Calu3 (cell line): ENCODE measurements at regions not wholly inside any gene's neighbourhood (a gene's known extent, or its start where the extent isn't known, plus 50 kb on each side); places are given as distances from the start of the nearest gene placed in this dataset.

Experiments
- BruUV-seq: library from RNA; stranded (reverse); fragments of 400-500 nt; replicated peaks from 2 replicates; lab custom pipeline; 2021; lab: Mats Ljungman, UMichigan
- CTCF ChIA-PET: fragments of 300-600 bp; sonication (Branson Sonifier 250); formaldehyde crosslinking; loops from one replicate; lab custom pipeline; 2022; ENCODE audit warnings: antibody characterized with exemption; lab: Charles Lee
- DNase-seq: peaks from one replicate; pipeline ENCODE4 v3.0.0; 2022
- H3K27ac Mint-ChIP-seq: one replicate; pipeline ENCODE4 v1.8.0; 2022; ENCODE audit warnings: mixed read lengths; ENCODE audit not compliant: unreplicated experiment
- H3K27me3 Mint-ChIP-seq: one replicate; pipeline ENCODE4 v1.8.0; 2022; ENCODE audit warnings: mixed read lengths; ENCODE audit not compliant: unreplicated experiment
- H3K36me3 Mint-ChIP-seq: one replicate; pipeline ENCODE4 v1.8.0; 2022; ENCODE audit warnings: mild to moderate bottlenecking, moderate library complexity, mixed read lengths; ENCODE audit not compliant: insufficient read depth, unreplicated experiment
- H3K4me1 Mint-ChIP-seq: one replicate; pipeline ENCODE4 v1.8.0; 2022; ENCODE audit warnings: mild to moderate bottlenecking, low read depth, mixed read lengths; ENCODE audit not compliant: unreplicated experiment
- H3K4me3 Mint-ChIP-seq: one replicate; pipeline ENCODE4 v1.8.0; 2022; ENCODE audit warnings: mild to moderate bottlenecking, low read depth, moderate library complexity, mixed read lengths; ENCODE audit not compliant: unreplicated experiment
- H3K9me3 Mint-ChIP-seq: one replicate; pipeline ENCODE4 v1.8.0; 2022; ENCODE audit warnings: low read depth, mixed read lengths; ENCODE audit not compliant: unreplicated experiment
- intact Hi-C: fragments of 100-400 bp; cut with micrococcal nuclease; formaldehyde crosslinking; loops from one replicate; pipeline ENCODE4 v1.10.0; 2022; ENCODE audit not compliant: unreplicated experiment
- TF ChIP-seq, protein P1 (sequence below): fragments of 200-600 bp; IDR thresholded peaks from one replicate; pipeline ENCODE4 v1.8.0; 2022; ENCODE audit warnings: antibody characterized with exemption; ENCODE audit not compliant: unreplicated experiment

GRCh38 chr22:27644566-27644965, 157.0 kb downstream of the MN1 start:
- intact Hi-C loops: no loop called here
- BruUV-seq: no TSS peak
- Mint-ChIP-seq H3K9me3 (peaks cover 6% of the 10 kb centered on the region), H3K27me3 (peaks cover 22% of the 10 kb centered on the region), H3K4me3 (no peak overlapping the region), H3K36me3 (peaks cover 5% of the 10 kb centered on the region), H3K4me1 (peaks cover 9% of the 10 kb centered on the region), H3K27ac (no peak overlapping the region)
- DNase-seq: no peak
- CTCF ChIA-PET: no interaction called here
- TF ChIP-seq, protein P1, sequence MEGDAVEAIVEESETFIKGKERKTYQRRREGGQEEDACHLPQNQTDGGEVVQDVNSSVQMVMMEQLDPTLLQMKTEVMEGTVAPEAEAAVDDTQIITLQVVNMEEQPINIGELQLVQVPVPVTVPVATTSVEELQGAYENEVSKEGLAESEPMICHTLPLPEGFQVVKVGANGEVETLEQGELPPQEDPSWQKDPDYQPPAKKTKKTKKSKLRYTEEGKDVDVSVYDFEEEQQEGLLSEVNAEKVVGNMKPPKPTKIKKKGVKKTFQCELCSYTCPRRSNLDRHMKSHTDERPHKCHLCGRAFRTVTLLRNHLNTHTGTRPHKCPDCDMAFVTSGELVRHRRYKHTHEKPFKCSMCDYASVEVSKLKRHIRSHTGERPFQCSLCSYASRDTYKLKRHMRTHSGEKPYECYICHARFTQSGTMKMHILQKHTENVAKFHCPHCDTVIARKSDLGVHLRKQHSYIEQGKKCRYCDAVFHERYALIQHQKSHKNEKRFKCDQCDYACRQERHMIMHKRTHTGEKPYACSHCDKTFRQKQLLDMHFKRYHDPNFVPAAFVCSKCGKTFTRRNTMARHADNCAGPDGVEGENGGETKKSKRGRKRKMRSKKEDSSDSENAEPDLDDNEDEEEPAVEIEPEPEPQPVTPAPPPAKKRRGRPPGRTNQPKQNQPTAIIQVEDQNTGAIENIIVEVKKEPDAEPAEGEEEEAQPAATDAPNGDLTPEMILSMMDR: no peak

DNA sequence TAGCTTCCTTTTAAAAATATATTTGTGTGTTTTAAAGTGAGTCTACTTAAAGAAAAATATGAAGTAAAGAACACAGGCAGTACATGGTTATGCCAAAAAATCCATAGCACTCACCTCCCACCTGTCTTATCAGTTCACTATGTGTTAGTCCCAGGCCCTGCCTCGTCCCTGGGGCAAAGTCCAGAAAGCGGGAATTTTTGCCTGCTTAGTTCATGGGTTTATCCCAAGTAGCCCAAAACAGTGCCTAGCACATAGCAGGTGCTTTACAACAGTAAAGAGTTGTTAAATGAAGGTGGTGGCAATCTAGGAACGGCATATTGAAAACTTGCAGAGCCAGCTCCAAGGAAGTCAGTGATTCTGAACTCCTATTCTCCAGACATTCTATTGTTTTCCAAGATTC, 154.0 kb downstream of the MN1 start:
- Mint-ChIP-seq H3K36me3 (peaks cover 5% of the 10 kb centered on the region), H3K4me3 (no peak overlapping the region), H3K9me3 (peaks cover 6% of the 10 kb centered on the region), H3K27me3 (peaks cover 25% of the 10 kb centered on the region), H3K4me1 (peaks cover 9% of the 10 kb centered on the region), H3K27ac (no peak overlapping the region)
- CTCF ChIA-PET: no interaction called here
- TF ChIP-seq, protein P1: no peak
- no peak for DNase-seq
- intact Hi-C loops: no loop called here
- no TSS peak for BruUV-seq

GRCh38 chr22:27648074-27648473, 153.5 kb downstream of the MN1 start:
- Mint-ChIP-seq H3K4me3 (no peak overlapping the region), H3K36me3 (peaks cover 5% of the 10 kb centered on the region), H3K9me3 (peaks cover 6% of the 10 kb centered on the region), H3K27ac (no peak overlapping the region), H3K4me1 (peaks cover 9% of the 10 kb centered on the region), H3K27me3 (peaks cover 25% of the 10 kb centered on the region)
- CTCF ChIA-PET: no interaction called here
- BruUV-seq: no TSS peak
- no peak for DNase-seq
- TF ChIP-seq, protein P1: no peak
- intact Hi-C loops: no loop called here

DNA sequence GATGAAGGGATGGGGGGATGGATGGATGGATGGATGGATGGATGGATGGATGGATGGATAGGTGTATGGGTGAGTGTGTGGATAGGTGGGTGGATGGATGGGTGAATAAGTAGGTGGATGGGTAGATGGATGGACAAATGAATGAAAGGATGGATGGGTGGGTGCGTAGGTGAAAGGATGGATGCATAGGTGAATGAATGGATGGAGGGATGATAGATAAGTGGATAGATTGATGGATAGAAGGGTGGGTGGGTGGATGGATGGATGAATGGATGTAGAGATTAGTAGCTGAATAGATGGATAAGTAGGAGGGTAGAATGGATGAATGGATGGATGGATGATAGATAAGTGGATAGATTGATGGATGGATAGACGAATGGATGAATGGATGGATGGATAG, 152.7 kb downstream of the MN1 start:
- Mint-ChIP-seq H3K27me3 (peaks cover 25% of the 10 kb centered on the region), H3K4me3 (no peak overlapping the region), H3K9me3 (peaks cover 6% of the 10 kb centered on the region), H3K36me3 (peaks cover 5% of the 10 kb centered on the region), H3K27ac (no peak overlapping the region), H3K4me1 (peaks cover 9% of the 10 kb centered on the region)
- intact Hi-C loops: no loop called here
- CTCF ChIA-PET: no interaction called here
- BruUV-seq: no TSS peak
- TF ChIP-seq, protein P1: no peak
- DNase-seq: no peak
